ENCODE measurements at regions not wholly inside any gene's neighbourhood (a gene's known extent, or its start where the extent isn't known, plus 50 kb on each side); places are given as distances from the start of the nearest gene placed in this dataset.

DNA sequence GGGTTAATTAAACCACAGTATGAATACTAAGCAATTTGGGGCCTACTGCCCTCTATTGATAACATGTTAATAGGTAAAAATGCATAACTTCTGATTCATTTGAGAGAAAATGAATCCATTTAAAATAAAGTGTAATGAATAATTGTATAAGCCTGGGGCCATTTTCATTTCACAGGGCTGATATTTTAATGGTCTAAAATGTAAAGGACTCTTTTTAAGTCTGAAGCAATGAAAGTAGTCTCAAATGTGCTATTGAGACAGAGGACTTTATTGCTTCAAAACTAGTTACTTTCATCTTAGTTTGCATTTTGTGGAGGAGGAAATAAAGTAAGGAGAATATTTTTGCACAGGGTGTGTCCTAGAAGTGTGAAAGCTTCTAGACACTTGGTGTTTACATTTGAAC, 155.4 kb downstream of the TLR5 start:
- DNase-seq = no peak
- ATAC-seq = no peak
- Histone ChIP-seq H3K4me1 (no peaks in the 10 kb centered on the region), H3K27ac (no peak overlapping the region), H3K36me3 (peaks cover 0 to 4% of the 10 kb centered on the region in 2 donors), H3K4me3 (no peak overlapping the region), H3K27me3 (no peaks in the 10 kb centered on the region), H3K9me3 (no peaks in the 10 kb centered on the region)
- intact Hi-C loops (cut with DNase I; ENCODE audit: low total_unique reads) (no loop called here), in situ Hi-C loops (cut with MboI; ENCODE audit: low sequenced_read_pairs in 4 of 4) (no loop called here)
- TF ChIP-seq CTCF (IDR thresholded peaks at IDR 0.05 in 4 of 5, conservative IDR thresholded peaks at IDR 0.05 in 1 of 5) (no peak), POLR2A (IDR thresholded peaks at IDR 0.05) (no peak)

DNA sequence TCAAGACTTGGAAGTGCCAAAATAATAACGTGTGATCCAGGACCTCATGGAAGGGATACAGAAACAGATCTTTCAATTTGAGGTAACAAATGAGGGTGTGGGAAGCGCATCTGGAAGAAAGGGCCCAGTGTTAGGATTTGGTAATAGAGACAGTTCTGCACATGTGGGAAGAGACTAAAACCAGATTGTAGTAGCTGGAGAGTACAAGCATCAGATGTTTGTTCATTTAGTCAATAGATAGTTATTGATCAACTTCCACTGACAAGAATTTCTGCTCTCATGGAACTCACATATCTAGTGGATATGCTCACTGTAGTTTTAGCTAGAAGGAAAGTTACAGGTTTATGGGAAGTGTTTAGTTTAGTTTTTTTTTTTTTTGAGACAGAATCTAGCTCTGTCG, 153.6 kb downstream of the TLR5 start:
- Histone ChIP-seq H3K36me3 (peaks cover 0 to 4% of the 10 kb centered on the region in 2 donors), H3K27me3 (no peaks in the 10 kb centered on the region), H3K9me3 (no peaks in the 10 kb centered on the region), H3K4me3 (no peak overlapping the region), H3K27ac (no peak overlapping the region), H3K4me1 (no peaks in the 10 kb centered on the region)
- TF ChIP-seq POLR2A (IDR thresholded peaks at IDR 0.05) (no peak), CTCF (IDR thresholded peaks at IDR 0.05 in 4 of 5, conservative IDR thresholded peaks at IDR 0.05 in 1 of 5) (no peak)
- intact Hi-C loops (cut with DNase I; ENCODE audit: low total_unique reads) = no loop called here
- no peak for ATAC-seq
- DNase-seq = no peak
- in situ Hi-C loops (cut with MboI; ENCODE audit: low sequenced_read_pairs in 4 of 4) = no loop called here

GRCh38 chr1:222991177-222991576, 151.9 kb downstream of the TLR5 start:
- Histone ChIP-seq H3K4me3 (no peak overlapping the region), H3K36me3 (peaks cover 0 to 4% of the 10 kb centered on the region in 2 donors), H3K27me3 (no peaks in the 10 kb centered on the region), H3K4me1 (no peaks in the 10 kb centered on the region), H3K9me3 (no peaks in the 10 kb centered on the region), H3K27ac (no peak overlapping the region)
- intact Hi-C loops (cut with DNase I; ENCODE audit: low total_unique reads) (no loop called here), in situ Hi-C loops (cut with MboI; ENCODE audit: low sequenced_read_pairs in 4 of 4) (no loop called here)
- no peak for DNase-seq
- no peak for TF ChIP-seq POLR2A (IDR thresholded peaks at IDR 0.05)
- TF ChIP-seq CTCF (IDR thresholded peaks at IDR 0.05 in 4 of 5, conservative IDR thresholded peaks at IDR 0.05 in 1 of 5) = no peak
- no peak for ATAC-seq

GRCh38 chr1:222991908-222992307, 151.1 kb downstream of the TLR5 start:
- H3K27me3 ChIP-seq = no peaks in the 10 kb centered on the region
- no peak overlapping the region for H3K4me3 ChIP-seq
- TF ChIP-seq POLR2A (IDR thresholded peaks at IDR 0.05) (no peak), CTCF (IDR thresholded peaks at IDR 0.05 in 4 of 5, conservative IDR thresholded peaks at IDR 0.05 in 1 of 5) (no peak)
- no peak for DNase-seq
- no peak for ATAC-seq
- in situ Hi-C loops (cut with MboI; ENCODE audit: low sequenced_read_pairs in 4 of 4) (no loop called here), intact Hi-C loops (cut with DNase I; ENCODE audit: low total_unique reads) (no loop called here)
- H3K9me3 ChIP-seq = no peaks in the 10 kb centered on the region
- no peaks in the 10 kb centered on the region for H3K4me1 ChIP-seq
- peaks cover 0 to 4% of the 10 kb centered on the region in 2 donors for H3K36me3 ChIP-seq
- no peak overlapping the region for H3K27ac ChIP-seq

DNA sequence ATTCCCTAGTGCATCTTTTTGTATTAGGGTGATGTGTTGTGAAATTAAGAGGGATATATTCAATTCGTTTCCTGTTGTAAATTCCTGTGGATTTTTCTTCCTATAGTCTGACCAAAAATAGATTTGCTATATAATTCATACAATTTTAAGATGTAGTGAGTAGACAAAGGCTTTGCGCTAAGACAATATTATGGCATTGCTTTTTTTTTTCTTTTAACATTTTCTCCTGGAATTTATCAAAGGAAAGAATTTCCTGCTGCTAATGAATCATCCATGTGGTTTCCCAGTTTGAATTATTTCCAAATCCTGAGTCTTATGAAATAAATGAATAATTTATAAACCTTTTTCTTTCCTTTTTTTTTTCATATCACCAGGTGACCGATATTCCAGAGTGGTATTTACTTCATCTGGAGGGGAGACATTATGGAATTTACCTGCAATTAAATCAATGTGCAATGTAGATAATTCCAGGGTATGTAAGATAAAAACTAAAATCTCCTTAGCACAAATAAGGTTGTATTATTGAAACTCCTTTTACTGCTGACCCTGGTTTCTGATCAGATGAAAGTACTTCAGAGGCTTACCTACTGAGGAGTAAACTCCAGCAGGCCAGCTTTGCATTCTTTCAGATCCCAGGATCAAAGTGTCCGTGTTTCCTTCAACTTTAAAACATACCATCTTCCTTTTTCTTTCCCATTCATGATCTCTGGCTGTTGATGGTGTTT, 148.4 kb downstream of the TLR5 start:
- no peaks in the 10 kb centered on the region for H3K9me3 ChIP-seq
- DNase-seq (no peak), ATAC-seq (no peak)
- H3K4me1 ChIP-seq = no peaks in the 10 kb centered on the region
- peaks cover 0 to 4% of the 10 kb centered on the region in 2 donors for H3K36me3 ChIP-seq
- no peak overlapping the region for H3K27ac ChIP-seq
- H3K27me3 ChIP-seq = no peaks in the 10 kb centered on the region
- no peak for TF ChIP-seq POLR2A (IDR thresholded peaks at IDR 0.05)
- no peak for TF ChIP-seq CTCF (IDR thresholded peaks at IDR 0.05 in 4 of 5, conservative IDR thresholded peaks at IDR 0.05 in 1 of 5)
- intact Hi-C loops (cut with DNase I; ENCODE audit: low total_unique reads) = no loop called here
- H3K4me3 ChIP-seq = no peak overlapping the region
- in situ Hi-C loops (cut with MboI; ENCODE audit: low sequenced_read_pairs in 4 of 4) = no loop called here

All from gastrocnemius medialis (tissue), 4 donors.